ENCODE measurements at regions not wholly inside any gene's neighbourhood (a gene's known extent, or its start where the extent isn't known, plus 50 kb on each side); places are given as distances from the start of the nearest gene placed in this dataset.

DNA sequence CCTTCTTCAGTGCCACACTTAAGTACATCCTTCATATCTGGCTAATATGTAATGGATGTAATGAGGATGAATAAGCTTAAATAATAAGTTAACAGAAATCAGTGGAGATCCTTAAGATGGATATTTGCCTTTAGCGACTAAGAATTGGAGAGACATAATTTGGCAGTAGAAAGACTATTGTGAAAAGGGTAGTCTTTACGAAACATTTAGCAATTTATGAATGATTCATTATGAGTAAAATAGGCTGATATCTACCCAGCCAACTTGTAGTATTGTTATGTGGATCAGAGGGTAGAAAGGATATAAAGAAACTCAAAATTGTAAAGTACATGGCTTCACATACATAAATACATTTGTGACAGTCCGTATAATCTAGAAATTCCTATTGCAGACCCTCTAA is 2371.8 kb downstream of the PCDH7 start:
- TF ChIP-seq EZH2 (IDR thresholded peaks at IDR 0.05; ENCODE audit: borderline replicate concordance, low read length): no peak
- TF ChIP-seq, protein P1, sequence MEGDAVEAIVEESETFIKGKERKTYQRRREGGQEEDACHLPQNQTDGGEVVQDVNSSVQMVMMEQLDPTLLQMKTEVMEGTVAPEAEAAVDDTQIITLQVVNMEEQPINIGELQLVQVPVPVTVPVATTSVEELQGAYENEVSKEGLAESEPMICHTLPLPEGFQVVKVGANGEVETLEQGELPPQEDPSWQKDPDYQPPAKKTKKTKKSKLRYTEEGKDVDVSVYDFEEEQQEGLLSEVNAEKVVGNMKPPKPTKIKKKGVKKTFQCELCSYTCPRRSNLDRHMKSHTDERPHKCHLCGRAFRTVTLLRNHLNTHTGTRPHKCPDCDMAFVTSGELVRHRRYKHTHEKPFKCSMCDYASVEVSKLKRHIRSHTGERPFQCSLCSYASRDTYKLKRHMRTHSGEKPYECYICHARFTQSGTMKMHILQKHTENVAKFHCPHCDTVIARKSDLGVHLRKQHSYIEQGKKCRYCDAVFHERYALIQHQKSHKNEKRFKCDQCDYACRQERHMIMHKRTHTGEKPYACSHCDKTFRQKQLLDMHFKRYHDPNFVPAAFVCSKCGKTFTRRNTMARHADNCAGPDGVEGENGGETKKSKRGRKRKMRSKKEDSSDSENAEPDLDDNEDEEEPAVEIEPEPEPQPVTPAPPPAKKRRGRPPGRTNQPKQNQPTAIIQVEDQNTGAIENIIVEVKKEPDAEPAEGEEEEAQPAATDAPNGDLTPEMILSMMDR (IDR thresholded peaks at IDR 0.05; ENCODE audit: low read length): no peak

Measured in OCI-LY1 (cell line).